PC-9 (cell line): ENCODE measurements at regions not wholly inside any gene's neighbourhood (a gene's known extent, or its start where the extent isn't known, plus 50 kb on each side); places are given as distances from the start of the nearest gene placed in this dataset.
"Not testable (repeated sequence)": the region's sequence is repeated elsewhere in the genome, so short reads cannot be mapped to it uniquely, and the experiment has no call there.

ENCODE experiments used
- BruUV-seq: library from RNA; stranded (reverse); fragments of 400-500 nt; replicated peaks from 2 replicates; lab custom pipeline; 2021; lab: Mats Ljungman, UMichigan
- CTCF ChIA-PET: fragments of 300-600 bp; sonication (Branson Sonifier 250); formaldehyde crosslinking; loops from one replicate; lab custom pipeline; 2022; ENCODE audit warnings: antibody characterized with exemption; lab: Charles Lee
- POLR2A ChIA-PET: fragments of 300-600 bp; sonication (Branson Sonifier 250); formaldehyde crosslinking; loops from one replicate; lab custom pipeline; 2022; ENCODE audit warnings: antibody characterized with exemption; ENCODE audit not compliant: unreplicated experiment; lab: Charles Lee
- DNase-seq, 2 experiments: peaks; one replicate each; pipeline versions ENCODE4 v3.0.0 to v3.0.0-alpha.2; 2015 to 2022; ENCODE audit warnings: mixed read lengths in 1 of 2
- H2AFZ ChIP-seq: fragments of 200-600 bp; sonication (generic); 2 replicates; pipeline ENCODE4 v1.8.1; 2017; ENCODE audit warnings: antibody characterized with exemption
- H3F3A ChIP-seq: fragments of 200-600 bp; sonication (generic); 2 replicates; pipeline ENCODE4 v1.8.1; 2017; ENCODE audit warnings: antibody characterized with exemption, mild to moderate bottlenecking, low read depth; ENCODE audit not compliant: insufficient read depth
- H3K27ac ChIP-seq: fragments of 200-600 bp; sonication (generic); 2 replicates; pipeline ENCODE4 v1.6.1; 2016; ENCODE audit warnings: mixed run types
- H3K27me3 ChIP-seq: fragments of 200-600 bp; sonication (generic); 2 replicates; pipeline ENCODE4 v1.6.1; 2016; ENCODE audit warnings: low read depth, mixed run types; ENCODE audit not compliant: insufficient read depth
- H3K36me3 ChIP-seq: fragments of 200-600 bp; sonication (generic); 2 replicates; pipeline ENCODE4 v1.6.1; 2016; ENCODE audit warnings: low read depth, mixed run types
- H3K4me1 ChIP-seq: fragments of 200-600 bp; sonication (generic); replicated peaks from 2 replicates; pipeline ENCODE4 v1.6.1; 2016; ENCODE audit warnings: mixed run types; ENCODE audit not compliant: insufficient read depth
- H3K4me2 ChIP-seq: fragments of 200-600 bp; sonication (generic); 2 replicates; pipeline ENCODE4 v1.6.1; 2017; ENCODE audit warnings: mixed run types
- H3K4me3 ChIP-seq: fragments of 200-600 bp; sonication (generic); 2 replicates; pipeline ENCODE4 v1.6.1; 2016; ENCODE audit warnings: mixed run types
- H3K79me2 ChIP-seq: fragments of 200-600 bp; sonication (generic); 2 replicates; pipeline ENCODE4 v1.6.1; 2017; ENCODE audit warnings: low read depth, mixed run types
- H3K9me2 ChIP-seq: fragments of 200-600 bp; sonication (generic); 2 replicates; pipeline ENCODE4 v1.8.1; 2017; ENCODE audit warnings: mild to moderate bottlenecking; ENCODE audit not compliant: insufficient read depth
- H3K9me3 ChIP-seq: fragments of 200-600 bp; sonication (generic); 2 replicates; pipeline ENCODE4 v1.8.1; 2016; ENCODE audit warnings: low read depth; ENCODE audit not compliant: insufficient read depth
- H4K20me1 ChIP-seq: fragments of 200-600 bp; sonication (generic); 2 replicates; pipeline ENCODE4 v1.8.1; 2017; ENCODE audit not compliant: insufficient read depth
- EZH2 ChIP-seq: fragments of 200-600 bp; sonication (generic); IDR thresholded peaks from 2 replicates; pipeline ENCODE4 v1.8.0; 2017; ENCODE audit warnings: antibody characterized with exemption, low read depth
- intact Hi-C: fragments of 100-400 bp; cut with micrococcal nuclease; formaldehyde crosslinking; loops from one replicate; pipeline ENCODE4 v1.10.0; 2022; ENCODE audit not compliant: unreplicated experiment
- TF ChIP-seq, protein P1 (sequence below): fragments of 200-600 bp; sonication (generic); conservative IDR thresholded peaks from 2 replicates; pipeline ENCODE4 v1.6.1; 2017; ENCODE audit warnings: mixed run types, antibody characterized with exemption, mild to moderate bottlenecking, moderate library complexity

DNA sequence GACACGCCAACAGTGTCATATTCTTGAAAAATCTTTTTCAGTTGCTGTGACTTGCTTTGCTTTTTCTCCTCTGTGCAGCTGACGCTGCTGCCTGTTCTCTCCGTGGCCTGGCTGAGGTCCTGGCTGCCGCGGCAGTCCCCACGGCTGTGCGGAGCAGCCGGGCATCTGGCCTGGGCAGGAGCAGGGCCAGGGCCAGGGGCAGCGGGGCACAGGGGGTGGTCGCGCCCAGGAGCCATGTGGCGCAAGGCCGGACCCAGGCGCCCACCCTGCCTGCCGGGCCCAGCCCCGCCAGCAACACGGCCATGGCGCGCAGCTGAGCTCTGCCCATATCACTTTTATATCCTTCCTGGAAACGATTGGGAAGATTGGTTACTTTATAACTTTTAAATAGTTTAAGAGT is 109.4 kb upstream of the ACBD5 start:
- H3K27me3 ChIP-seq = no peaks in the 10 kb centered on the region
- ChIA-PET POLR2A (no interaction called here), CTCF (no interaction called here)
- no peaks in the 10 kb centered on the region for H4K20me1 ChIP-seq
- no peak for DNase-seq
- H3K9me3 ChIP-seq = no peaks in the 10 kb centered on the region
- BruUV-seq = no TSS peak
- H3K4me1 ChIP-seq = no peaks in the 10 kb centered on the region
- H3K36me3 ChIP-seq = no peaks in the 10 kb centered on the region
- H2AFZ ChIP-seq = no peak overlapping the region
- intact Hi-C loops = no loop called here
- H3F3A ChIP-seq = no peaks in the 10 kb centered on the region
- no peak for TF ChIP-seq EZH2
- TF ChIP-seq, protein P1, sequence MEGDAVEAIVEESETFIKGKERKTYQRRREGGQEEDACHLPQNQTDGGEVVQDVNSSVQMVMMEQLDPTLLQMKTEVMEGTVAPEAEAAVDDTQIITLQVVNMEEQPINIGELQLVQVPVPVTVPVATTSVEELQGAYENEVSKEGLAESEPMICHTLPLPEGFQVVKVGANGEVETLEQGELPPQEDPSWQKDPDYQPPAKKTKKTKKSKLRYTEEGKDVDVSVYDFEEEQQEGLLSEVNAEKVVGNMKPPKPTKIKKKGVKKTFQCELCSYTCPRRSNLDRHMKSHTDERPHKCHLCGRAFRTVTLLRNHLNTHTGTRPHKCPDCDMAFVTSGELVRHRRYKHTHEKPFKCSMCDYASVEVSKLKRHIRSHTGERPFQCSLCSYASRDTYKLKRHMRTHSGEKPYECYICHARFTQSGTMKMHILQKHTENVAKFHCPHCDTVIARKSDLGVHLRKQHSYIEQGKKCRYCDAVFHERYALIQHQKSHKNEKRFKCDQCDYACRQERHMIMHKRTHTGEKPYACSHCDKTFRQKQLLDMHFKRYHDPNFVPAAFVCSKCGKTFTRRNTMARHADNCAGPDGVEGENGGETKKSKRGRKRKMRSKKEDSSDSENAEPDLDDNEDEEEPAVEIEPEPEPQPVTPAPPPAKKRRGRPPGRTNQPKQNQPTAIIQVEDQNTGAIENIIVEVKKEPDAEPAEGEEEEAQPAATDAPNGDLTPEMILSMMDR = no peak
- H3K27ac ChIP-seq = no peak overlapping the region
- H3K4me3 ChIP-seq = no peak overlapping the region
- no peaks in the 10 kb centered on the region for H3K79me2 ChIP-seq
- no peaks in the 10 kb centered on the region for H3K9me2 ChIP-seq
- no peak overlapping the region for H3K4me2 ChIP-seq

DNA sequence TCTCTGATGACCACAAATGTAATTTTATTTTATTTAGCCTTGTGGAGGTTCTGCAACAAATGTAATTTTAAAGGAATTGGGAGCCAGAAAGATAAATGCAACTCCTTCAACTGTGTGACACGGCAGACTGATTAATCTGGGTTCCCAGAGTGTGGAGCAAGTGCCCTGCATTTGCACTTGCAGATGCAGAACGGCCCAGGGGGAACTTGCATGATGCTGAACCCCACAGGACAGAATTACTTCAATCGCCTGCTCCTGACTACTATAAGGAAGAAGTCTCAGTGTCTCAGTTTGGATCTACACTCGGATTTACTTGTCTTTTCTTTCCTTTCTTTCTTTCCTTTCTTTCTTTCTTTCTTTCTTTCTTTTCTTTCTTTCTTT is 107.2 kb upstream of the ACBD5 start:
- H3K9me2 ChIP-seq, H3K9me3 ChIP-seq, H3K79me2 ChIP-seq, intact Hi-C loops, H3K4me1 ChIP-seq, H3K27me3 ChIP-seq, H3K36me3 ChIP-seq, H3F3A ChIP-seq, H3K4me2 ChIP-seq, CTCF ChIA-PET, H4K20me1 ChIP-seq, H3K4me3 ChIP-seq, POLR2A ChIA-PET, H2AFZ ChIP-seq, H3K27ac ChIP-seq, DNase-seq, BruUV-seq: not testable (repeated sequence)

GRCh38 chr10:27345455-27345920 is 104.9 kb upstream of the ACBD5 start:
- H3K79me2 ChIP-seq = no peaks in the 10 kb centered on the region
- no peak overlapping the region for H2AFZ ChIP-seq
- no peak overlapping the region for H3K27ac ChIP-seq
- no TSS peak for BruUV-seq
- no peaks in the 10 kb centered on the region for H3K9me2 ChIP-seq
- no peak for DNase-seq
- no peaks in the 10 kb centered on the region for H3F3A ChIP-seq
- no peaks in the 10 kb centered on the region for H4K20me1 ChIP-seq
- no peak overlapping the region for H3K4me3 ChIP-seq
- H3K4me1 ChIP-seq = no peaks in the 10 kb centered on the region
- H3K36me3 ChIP-seq = no peaks in the 10 kb centered on the region
- no peak overlapping the region for H3K4me2 ChIP-seq
- TF ChIP-seq EZH2 = no peak
- TF ChIP-seq, protein P1 = no peak
- POLR2A ChIA-PET = no interaction called here
- CTCF ChIA-PET = no interaction called here
- no peaks in the 10 kb centered on the region for H3K27me3 ChIP-seq
- no peaks in the 10 kb centered on the region for H3K9me3 ChIP-seq
- intact Hi-C loops = no loop called here
